ENCODE measurements at regions not wholly inside any gene's neighbourhood (a gene's known extent, or its start where the extent isn't known, plus 50 kb on each side); places are given as distances from the start of the nearest gene placed in this dataset.

DNA sequence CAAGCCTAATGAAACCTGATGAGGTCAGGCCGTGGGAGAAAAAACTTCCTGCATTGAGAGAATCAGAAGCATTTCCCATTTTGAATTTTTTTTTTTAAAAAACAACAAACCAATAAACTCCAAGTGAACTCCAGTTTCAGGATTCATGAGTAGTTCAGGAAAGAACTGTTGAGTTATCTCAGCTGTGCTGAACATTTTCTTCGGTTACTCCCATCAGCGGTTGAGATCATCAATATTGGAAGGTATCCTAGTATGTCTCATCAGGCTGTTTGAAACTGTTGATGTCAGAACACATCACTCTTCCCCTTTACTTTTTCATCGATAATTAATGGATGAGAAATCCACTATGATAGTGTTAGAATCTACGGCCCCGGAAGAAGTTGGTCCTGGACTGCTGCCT, 82.4 kb upstream of the ADGRG2 start:
- Histone ChIP-seq H3K27ac (ENCODE audit: low read length) (no peak overlapping the region), H3K9ac (ENCODE audit: low read length) (no peak overlapping the region), H3K4me2 (ENCODE audit: low read length) (no peak overlapping the region), H3K27me3 (ENCODE audit: low read depth, low read length) (no peaks in the 10 kb centered on the region), H4K20me1 (ENCODE audit: insufficient read depth, low read length) (no peaks in the 10 kb centered on the region), H3K36me3 (replicated peaks; ENCODE audit: low read depth, low read length) (no peaks in the 10 kb centered on the region), H3K79me2 (ENCODE audit: low read length) (no peaks in the 10 kb centered on the region), H3K4me1 (ENCODE audit: low read length) (no peaks in the 10 kb centered on the region), H3K4me3 (ENCODE audit: low read length) (no peak overlapping the region), H3K9me3 (ENCODE audit: insufficient read depth, low read length) (no peaks in the 10 kb centered on the region), H2AFZ (ENCODE audit: low read depth, low read length) (no peak overlapping the region)
- TF ChIP-seq EZH2phosphoT487 (IDR thresholded peaks at IDR 0.05; ENCODE audit: low read depth), result no peak
- TF ChIP-seq, protein P1, sequence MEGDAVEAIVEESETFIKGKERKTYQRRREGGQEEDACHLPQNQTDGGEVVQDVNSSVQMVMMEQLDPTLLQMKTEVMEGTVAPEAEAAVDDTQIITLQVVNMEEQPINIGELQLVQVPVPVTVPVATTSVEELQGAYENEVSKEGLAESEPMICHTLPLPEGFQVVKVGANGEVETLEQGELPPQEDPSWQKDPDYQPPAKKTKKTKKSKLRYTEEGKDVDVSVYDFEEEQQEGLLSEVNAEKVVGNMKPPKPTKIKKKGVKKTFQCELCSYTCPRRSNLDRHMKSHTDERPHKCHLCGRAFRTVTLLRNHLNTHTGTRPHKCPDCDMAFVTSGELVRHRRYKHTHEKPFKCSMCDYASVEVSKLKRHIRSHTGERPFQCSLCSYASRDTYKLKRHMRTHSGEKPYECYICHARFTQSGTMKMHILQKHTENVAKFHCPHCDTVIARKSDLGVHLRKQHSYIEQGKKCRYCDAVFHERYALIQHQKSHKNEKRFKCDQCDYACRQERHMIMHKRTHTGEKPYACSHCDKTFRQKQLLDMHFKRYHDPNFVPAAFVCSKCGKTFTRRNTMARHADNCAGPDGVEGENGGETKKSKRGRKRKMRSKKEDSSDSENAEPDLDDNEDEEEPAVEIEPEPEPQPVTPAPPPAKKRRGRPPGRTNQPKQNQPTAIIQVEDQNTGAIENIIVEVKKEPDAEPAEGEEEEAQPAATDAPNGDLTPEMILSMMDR (IDR thresholded peaks at IDR 0.05; ENCODE audit: low read depth, low read length), result no peak

DNA sequence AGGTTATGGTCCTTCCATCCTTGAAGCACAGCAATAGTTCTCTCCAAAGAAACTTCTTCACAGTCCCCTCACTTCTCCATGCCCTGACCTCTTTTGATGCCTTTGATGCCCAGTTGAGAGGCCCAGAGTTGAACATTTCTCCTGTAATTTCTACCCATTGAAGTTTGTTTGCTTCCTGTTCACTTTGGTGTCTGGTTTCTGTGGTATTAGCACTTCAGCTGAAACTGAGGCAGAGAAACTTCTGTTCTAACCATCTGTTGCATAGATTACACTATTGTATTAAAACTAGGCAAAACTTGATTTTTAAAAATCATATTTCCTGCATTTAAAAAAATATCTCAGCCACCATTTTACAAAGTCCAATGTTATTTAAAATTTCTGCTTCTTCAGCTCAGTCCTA, 89.8 kb upstream of the ADGRG2 start:
- no peaks in the 10 kb centered on the region for H3K36me3 ChIP-seq (replicated peaks; ENCODE audit: low read depth, low read length)
- no peak for TF ChIP-seq EZH2phosphoT487 (IDR thresholded peaks at IDR 0.05; ENCODE audit: low read depth)
- TF ChIP-seq, protein P1 (IDR thresholded peaks at IDR 0.05; ENCODE audit: low read depth, low read length), result no peak

DNA sequence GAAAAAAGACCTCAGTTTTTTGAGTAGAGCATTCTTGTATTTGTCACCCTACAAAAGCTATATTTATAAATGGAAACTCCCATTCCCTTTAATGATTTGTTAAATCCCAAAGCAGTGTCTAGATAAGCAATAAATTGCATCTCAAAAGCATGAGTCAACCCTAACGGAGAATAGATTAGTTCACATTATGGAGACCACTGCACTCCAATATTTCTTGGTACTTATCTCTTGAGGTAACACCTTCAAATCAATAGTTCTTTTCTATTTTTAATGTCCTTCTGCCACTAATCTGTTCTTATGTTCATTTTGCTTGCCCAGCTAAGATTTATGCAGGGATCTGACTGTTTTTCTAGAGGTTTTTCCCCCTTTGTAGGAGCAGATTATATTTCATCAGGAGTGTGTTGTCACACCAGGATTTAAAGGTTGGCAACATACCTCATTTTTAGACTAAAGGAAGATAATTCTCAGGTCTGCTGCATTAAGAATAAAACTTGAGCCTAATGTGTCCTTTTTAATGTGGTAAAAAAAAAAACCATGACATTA, 91.4 kb upstream of the ADGRG2 start:
- Histone ChIP-seq H3K9ac (ENCODE audit: low read length) (no peak overlapping the region), H3K9me3 (ENCODE audit: insufficient read depth, low read length) (no peaks in the 10 kb centered on the region), H3K27me3 (ENCODE audit: low read depth, low read length) (0 out of 2 replicates have a peak, but pooled peaks cover 5% of the 10 kb centered on the region), H3K4me2 (ENCODE audit: low read length) (no peak overlapping the region), H3K4me1 (ENCODE audit: low read length) (no peaks in the 10 kb centered on the region), H3K4me3 (ENCODE audit: low read length) (no peak overlapping the region), H3K36me3 (replicated peaks; ENCODE audit: low read depth, low read length) (no peaks in the 10 kb centered on the region), H4K20me1 (ENCODE audit: insufficient read depth, low read length) (no peaks in the 10 kb centered on the region), H2AFZ (ENCODE audit: low read depth, low read length) (no peak overlapping the region), H3K27ac (ENCODE audit: low read length) (no peak overlapping the region), H3K79me2 (ENCODE audit: low read length) (no peaks in the 10 kb centered on the region)
- no peak for TF ChIP-seq EZH2phosphoT487 (IDR thresholded peaks at IDR 0.05; ENCODE audit: low read depth)
- TF ChIP-seq, protein P1 (IDR thresholded peaks at IDR 0.05; ENCODE audit: low read depth, low read length), result no peak

More for the DNA sequence above, 89.8 kb upstream of the ADGRG2 start:
- H3K9ac ChIP-seq (ENCODE audit: low read length), result no peak overlapping the region
- no peaks in the 10 kb centered on the region for H3K4me1 ChIP-seq (ENCODE audit: low read length)
- no peaks in the 10 kb centered on the region for H3K79me2 ChIP-seq (ENCODE audit: low read length)
- H3K4me3 ChIP-seq (ENCODE audit: low read length), result no peak overlapping the region
- no peak overlapping the region for H3K4me2 ChIP-seq (ENCODE audit: low read length)
- H2AFZ ChIP-seq (ENCODE audit: low read depth, low read length), result no peak overlapping the region
- no peaks in the 10 kb centered on the region for H4K20me1 ChIP-seq (ENCODE audit: insufficient read depth, low read length)
- H3K27ac ChIP-seq (ENCODE audit: low read length), result no peak overlapping the region
- no peaks in the 10 kb centered on the region for H3K9me3 ChIP-seq (ENCODE audit: insufficient read depth, low read length)
- 0 out of 2 replicates have a peak, but pooled peaks cover 5% of the 10 kb centered on the region for H3K27me3 ChIP-seq (ENCODE audit: low read depth, low read length)

DNA sequence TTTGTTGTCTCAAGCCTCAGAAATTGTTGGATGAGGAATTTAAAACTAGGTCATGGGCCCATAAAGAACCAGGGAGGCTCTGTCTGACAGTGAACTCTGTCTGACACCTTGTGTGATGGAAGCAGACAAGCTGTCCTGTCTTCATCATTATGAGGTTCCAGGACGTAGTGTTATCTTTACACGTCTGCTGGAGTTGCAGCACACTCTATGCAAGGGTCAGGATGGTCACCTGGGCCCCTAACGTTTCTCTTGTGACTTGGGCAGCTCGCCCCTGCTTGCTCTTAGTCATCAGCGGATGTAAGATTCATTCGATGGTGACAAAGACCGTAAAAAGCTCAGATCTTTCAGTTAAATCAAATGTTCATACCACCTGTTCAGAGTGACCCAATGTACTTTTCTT, 92.0 kb upstream of the ADGRG2 start:
- TF ChIP-seq, protein P1 (IDR thresholded peaks at IDR 0.05; ENCODE audit: low read depth, low read length), result no peak
- TF ChIP-seq EZH2phosphoT487 (IDR thresholded peaks at IDR 0.05; ENCODE audit: low read depth), result no peak
- Histone ChIP-seq H4K20me1 (ENCODE audit: insufficient read depth, low read length) (no peaks in the 10 kb centered on the region), H3K27me3 (ENCODE audit: low read depth, low read length) (0 out of 2 replicates have a peak, but pooled peaks cover 5% of the 10 kb centered on the region), H3K79me2 (ENCODE audit: low read length) (no peaks in the 10 kb centered on the region), H3K4me2 (ENCODE audit: low read length) (no peak overlapping the region), H3K27ac (ENCODE audit: low read length) (no peak overlapping the region), H3K9ac (ENCODE audit: low read length) (no peak overlapping the region), H3K4me1 (ENCODE audit: low read length) (no peaks in the 10 kb centered on the region), H3K4me3 (ENCODE audit: low read length) (no peak overlapping the region), H3K9me3 (ENCODE audit: insufficient read depth, low read length) (no peaks in the 10 kb centered on the region), H2AFZ (ENCODE audit: low read depth, low read length) (no peak overlapping the region), H3K36me3 (replicated peaks; ENCODE audit: low read depth, low read length) (no peaks in the 10 kb centered on the region)

Data from OCI-LY3 (cell line).